GM21723 (cell line): ENCODE measurements at regions not wholly inside any gene's neighbourhood (a gene's known extent, or its start where the extent isn't known, plus 50 kb on each side); places are given as distances from the start of the nearest gene placed in this dataset.

Source experiments
- ATAC-seq: cut with Tn5 transposase; IDR thresholded peaks from one replicate; pipeline ENCODE4 v1.9.1; 2021; ENCODE audit warnings: mild to moderate bottlenecking, moderate library complexity; ENCODE audit not compliant: unreplicated experiment

DNA sequence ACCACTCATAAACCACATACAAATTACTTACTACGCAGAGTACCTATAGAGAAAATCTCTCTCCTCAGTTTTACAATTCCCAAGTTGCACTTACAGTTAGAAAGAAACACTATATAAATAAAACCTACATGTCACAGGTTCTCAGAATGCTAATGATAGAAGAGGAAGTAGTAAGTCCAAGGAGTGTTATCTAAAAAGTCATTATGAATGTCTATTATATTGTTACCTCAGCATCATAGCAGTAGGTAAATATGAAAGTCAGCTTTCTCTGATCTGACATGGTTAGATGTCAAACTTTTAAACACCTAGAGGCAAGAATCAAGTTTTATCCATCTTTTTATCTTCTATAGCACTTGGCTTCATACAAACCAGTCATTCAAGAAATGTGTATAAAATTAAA, 163.2 kb upstream of the FAM241A start:
- ATAC-seq, result no peak

DNA sequence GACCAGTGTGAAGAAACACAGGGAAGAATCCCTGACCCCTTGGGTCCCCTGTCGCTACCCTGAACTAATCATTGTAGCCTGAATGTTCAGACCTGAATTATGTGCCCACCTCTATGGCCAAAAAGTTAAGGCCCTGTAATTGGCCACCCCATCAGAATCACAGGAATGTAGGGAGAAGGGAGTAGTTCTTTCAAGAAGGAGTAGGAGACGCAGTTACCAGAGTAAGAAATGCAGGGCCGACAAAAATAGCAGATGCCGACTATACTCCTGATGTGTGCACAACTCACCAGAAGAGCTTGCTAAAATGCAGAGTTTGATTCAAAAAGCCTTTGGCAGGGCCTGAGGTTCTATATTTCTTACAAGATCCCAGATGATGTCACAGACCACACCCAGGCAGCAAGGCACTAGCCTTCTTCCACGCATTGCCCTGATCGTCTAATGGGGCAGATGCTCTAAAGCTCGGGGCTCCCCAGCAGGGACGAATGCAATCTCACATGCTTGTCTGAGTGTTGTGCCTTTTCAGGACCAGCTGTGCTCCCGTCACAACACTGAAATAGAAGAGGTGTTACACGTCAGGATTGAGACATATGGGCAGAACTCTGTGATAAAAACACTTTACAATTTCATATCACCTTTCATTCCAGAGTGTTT, 161.0 kb upstream of the FAM241A start:
- ATAC-seq, result no peak

DNA sequence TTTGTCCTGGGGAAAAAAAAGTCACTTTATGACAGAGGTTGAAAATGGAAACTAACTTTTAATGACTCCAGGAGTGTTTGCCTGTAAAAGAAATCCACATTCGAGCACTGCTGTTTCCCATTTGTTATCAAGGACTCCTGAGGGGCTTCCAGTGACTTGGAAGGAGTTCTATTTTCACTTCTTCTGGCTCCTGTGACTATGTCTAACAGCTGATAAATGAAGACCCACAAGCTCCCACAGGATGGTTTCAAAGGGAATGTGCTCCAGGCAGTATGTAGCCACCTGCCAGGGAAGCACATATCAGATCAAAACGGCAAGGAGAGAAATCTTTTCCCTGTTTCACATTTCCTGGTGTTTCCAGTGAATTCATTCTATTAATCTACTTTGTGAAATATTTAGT, 159.8 kb upstream of the FAM241A start:
- no peak for ATAC-seq

DNA sequence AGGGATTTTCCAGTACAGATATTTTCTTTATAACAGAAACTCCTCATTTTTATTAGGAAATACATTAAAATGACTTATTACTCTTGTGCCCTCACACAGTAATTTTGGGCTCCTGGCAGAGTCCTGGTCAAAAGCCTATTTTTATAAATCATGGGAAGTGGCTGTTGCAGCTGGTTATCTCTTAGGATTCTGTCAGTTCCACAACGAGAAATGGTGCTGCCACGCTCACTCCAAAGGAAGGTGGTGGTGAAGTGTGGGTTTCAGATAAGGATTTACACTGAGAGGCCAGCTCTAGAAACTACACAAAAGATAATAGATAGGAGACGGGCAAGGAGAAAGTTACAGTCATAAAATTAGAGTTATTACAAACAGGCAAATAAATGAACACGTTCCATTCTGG, 159.2 kb upstream of the FAM241A start:
- no peak for ATAC-seq

DNA sequence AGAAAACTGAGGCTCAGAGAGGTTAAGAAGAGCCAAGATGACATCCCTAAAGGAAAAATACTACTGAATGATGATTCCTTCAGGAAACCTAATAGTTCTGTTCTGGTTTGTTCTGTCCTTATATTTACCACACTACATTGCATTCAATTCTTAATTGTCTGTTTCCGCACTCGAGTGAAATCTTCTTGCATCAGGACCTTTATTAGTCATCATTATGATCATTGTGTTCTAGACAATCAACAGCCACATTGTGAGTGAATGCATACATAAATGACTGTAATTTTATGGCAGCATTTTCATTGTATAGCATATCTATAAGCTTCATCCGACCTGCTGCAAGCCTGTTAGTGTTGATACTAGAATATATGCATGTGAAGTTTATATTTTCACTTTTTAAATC, 156.7 kb upstream of the FAM241A start:
- ATAC-seq, result no peak

DNA sequence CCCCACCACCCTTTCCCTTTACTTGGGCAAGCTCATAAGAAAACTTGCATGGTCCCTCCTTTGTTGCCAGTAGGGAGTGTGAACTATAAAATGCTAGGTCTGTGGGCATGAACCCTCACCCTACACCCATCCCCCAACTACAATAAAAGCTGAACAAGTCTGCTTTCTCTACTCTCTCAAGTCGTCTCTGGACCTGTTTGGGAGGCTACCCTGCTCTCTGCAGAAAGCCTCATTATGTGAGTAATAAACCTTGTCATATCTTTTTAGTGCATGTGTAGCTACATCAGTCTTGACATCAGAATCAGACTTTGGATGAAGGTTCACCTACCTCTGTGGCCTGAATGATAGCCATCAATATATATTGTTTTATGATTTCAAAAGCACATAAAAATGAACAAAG, 155.4 kb upstream of the FAM241A start:
- ATAC-seq, result no peak

DNA sequence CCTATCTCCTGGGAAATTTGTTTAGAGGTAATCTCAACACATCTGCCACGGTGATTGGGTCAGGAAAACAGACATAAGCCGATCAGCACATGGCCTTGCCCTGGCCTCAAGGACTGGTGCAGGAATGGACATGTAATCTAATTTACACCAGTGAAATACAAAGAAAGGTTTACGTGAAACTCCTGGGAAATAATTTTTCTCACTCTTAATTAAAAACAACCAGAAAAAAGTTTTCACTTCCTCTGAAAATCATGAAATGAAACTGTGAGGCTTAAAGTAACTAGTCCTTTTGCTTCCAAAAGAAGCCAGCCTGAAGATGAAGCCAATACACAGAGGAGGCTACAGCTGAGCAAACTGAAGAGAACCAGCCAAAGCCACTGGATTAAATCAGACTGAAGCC, 154.1 kb upstream of the FAM241A start:
- peak; percentile 98 for ATAC-seq

DNA sequence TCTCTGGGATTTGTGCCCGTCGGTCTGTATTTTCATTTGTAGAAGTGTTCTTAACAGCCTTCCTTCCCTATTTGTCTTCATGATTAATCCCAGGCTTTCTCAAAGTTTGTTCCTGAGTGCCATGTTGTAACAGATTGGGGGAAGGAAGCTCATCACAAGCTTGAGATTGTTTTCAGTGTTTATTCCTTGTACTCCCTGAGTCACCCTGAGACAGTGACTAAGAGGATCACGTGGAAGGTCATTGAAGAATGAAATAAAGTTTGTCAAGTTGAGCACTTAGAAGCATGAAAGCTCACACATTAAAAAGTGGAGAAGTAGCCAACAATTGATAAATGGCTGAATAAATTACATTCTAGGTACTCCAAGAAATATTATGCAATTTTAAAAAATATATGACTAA, 153.5 kb upstream of the FAM241A start:
- ATAC-seq, result peak; percentile 36

DNA sequence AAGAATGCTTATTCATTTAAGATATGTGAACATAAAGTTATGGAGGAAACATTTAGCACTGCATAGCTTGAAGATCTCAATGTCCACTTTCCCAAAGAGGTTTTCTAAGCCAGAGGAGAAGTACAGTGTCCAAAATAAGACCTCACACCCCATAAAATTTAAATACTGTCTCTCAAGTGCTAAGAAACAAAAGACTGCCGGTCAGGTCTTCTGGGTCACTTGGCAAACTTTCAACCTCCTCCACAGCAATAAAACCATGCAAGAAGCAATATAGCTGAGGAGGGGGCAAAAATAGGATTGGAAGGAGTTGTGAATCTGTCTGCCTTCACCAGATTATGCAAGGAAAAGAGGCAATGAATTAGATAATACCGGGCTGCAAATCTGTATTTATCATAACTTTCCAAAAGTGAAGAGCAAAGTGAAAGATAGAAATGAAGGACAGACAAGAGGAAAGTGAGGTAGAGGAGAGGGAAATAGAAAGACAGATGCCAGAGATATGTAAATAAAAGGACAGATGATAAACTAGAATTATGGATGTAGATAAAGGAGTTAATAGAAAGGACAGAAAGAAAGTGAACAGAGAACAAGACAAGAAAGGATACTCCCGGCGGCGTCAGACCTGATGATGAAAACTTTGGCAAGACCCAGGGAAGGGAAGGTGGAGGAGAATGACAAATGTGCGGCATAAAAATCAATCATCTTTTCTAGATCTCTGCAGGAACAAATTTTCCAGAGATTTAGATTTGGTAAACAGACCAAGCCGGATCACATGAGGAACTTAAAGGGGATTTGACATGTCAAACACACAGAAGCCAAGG, 152.7 kb upstream of the FAM241A start:
- ATAC-seq, result no peak

DNA sequence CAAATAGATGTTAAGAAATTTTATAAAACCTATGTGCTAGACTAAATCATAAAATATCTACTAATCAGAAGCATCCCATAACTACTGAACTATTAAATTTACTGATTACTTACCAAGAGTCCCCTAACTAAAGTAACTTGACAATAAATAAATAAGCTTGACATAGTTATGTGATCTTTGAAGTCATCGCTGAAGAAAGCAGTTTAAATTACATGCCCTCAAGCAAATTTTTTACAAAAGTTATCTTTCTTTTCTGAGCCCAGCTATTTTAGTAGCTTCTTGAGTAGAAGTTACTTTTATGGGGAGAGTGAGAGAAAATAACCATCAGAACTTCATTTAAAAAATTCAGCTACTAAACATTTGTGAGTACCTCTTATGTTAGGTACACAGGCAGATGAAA, 150.9 kb upstream of the FAM241A start:
- ATAC-seq, result no peak

DNA sequence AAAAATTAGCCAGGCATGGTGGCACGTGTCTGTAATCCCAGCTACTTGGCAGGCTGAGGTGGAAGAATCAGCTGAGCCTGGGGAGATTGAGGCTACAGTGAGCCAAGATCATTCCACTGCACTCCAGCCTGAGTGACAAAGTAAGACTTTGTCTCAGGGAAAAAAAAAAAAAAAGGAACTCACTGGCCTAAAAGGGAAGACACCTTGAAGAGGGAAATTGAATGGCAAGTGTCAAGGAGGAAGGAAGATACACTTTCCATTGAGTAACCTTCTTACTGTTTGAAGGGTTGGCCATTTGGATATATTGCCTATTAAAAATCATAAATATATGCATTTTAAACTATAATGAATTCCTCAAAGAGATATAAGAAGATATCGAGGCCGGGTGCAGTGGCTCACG, 147.5 kb upstream of the FAM241A start:
- no peak for ATAC-seq

DNA sequence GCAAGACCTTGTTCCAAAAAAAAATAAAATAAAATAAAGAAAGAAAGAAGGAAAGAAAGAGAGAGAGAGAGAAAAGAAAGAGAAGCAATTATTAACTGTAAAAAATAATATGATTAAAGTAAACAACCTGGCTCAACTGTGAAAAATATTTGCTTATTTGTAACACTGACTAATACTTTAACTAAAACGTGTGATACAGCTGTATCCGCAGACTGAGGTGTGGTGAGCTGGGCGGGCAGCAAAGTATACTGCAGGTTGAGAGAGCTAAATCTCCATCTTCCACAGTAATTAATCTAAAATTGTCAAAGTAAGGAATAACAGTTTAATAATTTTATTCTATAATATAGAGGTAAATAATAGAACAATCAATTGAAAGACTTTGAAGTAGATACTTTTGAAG, 145.5 kb upstream of the FAM241A start:
- no peak for ATAC-seq

DNA sequence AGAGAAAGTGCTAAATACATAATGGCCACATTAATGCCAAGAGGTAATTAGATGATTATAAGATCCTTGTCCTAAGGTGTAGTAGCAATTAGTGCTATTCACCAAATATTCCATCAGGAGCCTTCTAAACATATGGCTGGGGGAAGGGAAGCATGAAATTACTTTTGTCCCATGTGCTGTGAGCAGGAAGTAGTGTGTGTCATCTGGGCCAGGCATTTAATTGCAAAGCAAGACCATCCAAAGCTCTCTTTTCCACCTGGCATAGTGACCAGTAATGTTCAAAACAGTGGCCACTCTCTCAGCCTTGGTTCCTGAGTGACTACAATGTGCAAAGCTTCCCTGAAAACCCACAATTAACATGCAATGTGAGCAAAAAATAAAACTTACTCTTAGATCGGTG, 144.2 kb upstream of the FAM241A start:
- no peak for ATAC-seq

DNA sequence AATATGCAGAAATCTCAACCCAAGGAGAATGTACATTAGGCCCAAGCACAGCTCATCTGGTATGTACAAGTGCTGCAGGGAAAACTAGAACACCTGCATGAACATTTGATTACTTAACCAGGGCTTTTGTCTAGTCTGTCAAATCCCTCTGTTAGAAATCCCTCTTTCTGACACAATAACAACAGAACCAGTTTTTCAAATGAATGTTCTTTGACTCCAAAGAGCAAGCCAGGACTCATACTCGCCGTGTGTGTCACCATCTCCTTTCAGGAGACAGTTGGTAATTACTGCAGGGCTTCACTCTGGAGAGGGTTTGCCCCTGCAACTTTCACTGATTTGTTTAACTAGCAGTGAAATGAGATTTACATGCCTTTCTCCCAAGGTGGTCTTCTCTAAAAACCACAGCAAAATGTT, 143.0 kb upstream of the FAM241A start:
- ATAC-seq, result no peak

DNA sequence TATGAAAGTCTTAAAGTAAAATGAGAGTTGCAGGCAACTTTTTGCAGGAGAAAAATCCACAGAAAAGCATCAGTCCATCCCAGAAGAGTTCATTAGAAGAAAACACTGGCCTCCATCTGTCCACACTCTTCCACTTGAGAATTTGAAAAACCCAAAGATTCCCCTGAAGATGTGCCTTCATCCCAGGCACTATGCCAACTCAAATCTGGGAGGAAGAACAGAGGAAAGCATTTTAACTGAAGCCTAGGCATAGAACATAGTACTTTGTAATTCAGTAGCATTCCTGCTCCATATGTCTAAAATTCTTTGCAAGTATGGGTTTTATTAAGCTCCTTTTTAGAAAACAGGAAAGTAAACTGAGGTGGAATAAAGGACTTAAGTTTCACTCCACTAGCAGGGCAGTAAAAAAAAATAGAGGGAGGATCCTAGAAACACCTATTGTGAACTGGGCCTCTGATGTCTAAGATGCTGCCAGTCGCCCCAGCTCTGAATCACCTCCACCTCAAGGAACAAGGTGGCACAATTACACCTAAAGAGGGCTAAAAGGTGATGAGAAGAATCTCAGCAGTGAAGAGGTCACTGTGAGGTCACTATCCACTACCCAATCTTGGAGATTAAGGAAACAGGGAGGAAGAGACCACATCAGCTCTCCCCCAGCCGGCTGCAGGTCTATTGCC, 141.9 kb upstream of the FAM241A start:
- no peak for ATAC-seq

DNA sequence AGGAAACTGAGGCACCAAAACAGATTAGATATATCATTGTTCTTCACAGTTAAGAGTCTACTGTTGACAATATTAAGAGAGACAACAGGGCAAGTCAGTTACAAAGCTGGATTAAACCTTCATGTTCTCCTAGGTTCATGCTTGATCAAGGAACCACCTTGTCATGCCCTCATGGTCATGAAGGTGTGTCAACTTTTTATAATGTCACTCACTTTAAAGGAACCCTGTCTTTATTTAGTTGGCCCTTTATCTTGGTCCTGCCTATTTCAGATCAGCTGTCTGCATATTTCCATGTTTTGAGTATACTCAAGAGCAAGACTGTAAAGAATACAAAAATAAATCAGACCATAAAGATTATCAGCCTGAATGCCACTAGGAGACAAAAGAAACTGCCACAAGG, 140.2 kb upstream of the FAM241A start:
- ATAC-seq, result no peak

DNA sequence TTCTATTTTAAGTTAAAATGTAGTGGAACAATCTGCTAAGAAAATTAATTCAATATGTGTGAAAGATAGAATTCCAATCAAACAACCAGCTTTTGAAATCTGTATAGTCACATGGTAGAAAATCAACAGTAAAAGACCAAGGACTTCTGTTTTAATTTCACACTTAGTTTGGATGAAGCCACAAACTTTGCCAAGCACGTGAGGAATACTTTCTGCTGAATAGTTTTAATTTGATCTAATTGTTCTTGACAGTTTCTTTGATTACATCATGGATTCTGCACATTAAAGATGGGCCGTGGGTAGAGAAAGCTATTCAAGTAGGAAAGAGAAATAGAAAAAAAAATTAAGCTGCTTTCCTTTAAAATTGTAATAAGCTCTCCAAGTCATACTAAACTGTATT, 137.9 kb upstream of the FAM241A start:
- ATAC-seq, result no peak

DNA sequence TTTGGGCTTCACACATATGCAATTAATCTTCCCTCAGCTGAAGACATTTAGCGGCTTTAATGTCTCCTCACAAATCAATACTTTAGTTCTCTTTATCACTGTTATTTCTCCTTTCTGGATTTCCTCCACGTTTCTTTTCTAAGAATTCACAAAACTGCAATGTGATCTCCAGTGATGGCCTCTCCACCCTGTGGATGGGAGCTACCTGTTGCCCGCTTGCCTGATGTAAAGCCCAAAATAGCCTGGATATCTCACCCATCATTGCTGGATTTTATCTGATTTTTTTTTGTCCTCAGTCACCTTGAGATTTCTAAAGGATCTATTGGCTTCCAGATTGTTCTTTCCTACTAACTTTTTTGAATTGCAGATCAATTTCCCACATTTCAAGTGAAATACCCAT, 129.3 kb upstream of the FAM241A start:
- ATAC-seq, result no peak

DNA sequence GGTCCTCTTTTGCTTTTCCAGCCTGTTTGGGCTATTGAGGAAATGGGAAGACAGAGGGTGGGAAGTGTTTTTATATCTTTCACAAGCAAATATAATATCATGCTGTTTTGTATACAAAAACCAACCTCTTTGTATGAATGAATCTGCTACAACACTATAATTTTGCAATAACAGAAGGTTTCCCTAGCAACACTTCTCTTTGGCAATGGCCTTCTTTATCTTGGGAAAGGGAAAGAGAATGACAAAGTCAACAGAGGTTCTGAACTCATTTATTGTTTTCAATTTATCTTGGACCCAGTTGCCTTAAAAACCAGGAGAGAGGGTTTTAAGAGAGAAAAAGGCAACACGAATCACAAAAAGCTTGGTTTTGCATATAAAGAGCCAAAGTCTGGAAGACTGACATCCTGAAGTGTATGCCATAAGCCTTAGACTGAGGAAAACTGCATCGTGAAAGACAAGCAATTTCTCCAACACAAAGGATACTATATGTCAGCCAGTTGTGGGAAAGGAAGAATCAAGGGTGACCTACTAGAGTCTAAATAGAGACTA, 121.8 kb upstream of the FAM241A start:
- no peak for ATAC-seq

DNA sequence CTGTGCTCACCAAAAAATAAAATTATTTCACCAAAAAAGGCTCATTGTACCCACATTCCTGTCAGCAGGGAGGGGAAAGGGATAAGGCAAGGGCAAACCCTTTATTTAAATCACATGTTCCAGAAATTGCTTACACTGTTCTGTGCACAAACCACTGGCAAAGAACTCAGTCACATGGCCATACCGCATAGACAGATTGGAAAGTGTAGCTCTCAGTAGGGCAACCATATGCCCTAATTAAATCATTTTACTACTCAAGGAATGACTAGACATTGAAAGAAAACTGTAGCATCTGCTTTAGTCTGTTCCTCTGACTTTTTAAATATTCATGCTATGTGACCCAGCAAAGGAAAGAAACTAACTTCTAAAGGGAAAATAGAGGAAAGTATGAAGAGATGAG, 119.2 kb upstream of the FAM241A start:
- no peak for ATAC-seq

DNA sequence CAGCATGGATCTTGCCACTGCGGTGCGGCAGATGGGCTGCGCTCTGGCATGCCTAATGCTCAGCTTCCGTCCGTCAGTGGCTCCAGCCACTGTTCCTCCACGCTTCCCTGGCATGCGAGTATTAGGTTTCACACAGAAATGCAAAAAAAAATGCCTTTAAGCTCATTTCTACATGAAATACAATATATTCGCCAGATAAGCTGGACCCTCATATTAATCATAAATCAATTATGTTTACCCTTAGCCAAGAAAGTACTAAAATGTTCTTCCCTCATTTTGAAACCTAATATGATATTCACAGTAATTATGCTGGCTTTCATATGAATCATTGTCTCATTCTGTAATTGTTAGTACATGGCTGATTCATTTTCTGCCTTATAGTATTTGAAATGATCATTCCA, 115.5 kb upstream of the FAM241A start:
- no peak for ATAC-seq
